CD4-positive, alpha-beta T cell treated with Interleukin-12 subunit alpha and Interleukin-12 subunit beta, for 1 hour (primary cell): ENCODE measurements at regions not wholly inside any gene's neighbourhood (a gene's known extent, or its start where the extent isn't known, plus 50 kb on each side); places are given as distances from the start of the nearest gene placed in this dataset.
"Not testable (repeated sequence)": the region's sequence is repeated elsewhere in the genome, so short reads cannot be mapped to it uniquely, and the experiment has no call there.

ENCODE experiments used
- DNase-seq: peaks from one replicate; pipeline ENCODE4 v3.0.0-alpha.2; 2020

DNA sequence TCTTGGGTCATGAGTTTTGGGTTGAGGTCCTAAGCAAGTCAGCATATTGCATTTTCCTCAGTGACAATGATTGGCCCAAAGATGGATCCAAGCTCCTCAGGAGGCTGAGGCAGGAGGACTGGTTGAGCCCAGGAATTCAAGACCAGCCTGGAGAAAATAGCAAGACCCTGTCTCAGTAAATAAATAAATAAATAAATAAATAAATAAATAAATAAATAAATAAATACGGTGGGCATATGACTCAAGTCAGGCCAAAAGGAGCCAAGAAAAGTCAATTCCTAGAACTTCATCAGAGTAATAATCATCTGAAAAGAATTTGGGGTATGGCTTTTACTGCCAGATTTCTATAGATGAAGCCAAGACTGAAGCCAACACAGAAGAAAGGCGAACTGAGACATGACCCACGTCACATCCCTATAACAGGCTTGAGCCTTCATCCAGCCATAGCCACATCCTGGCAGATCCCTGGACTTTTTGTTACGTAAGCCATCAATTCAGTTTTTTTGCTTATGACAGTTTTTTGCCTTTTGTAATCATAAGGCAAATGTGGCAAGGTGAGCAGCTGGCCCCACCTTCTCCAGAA, 88.5 kb upstream of the NFASC start:
- no peak for DNase-seq

DNA sequence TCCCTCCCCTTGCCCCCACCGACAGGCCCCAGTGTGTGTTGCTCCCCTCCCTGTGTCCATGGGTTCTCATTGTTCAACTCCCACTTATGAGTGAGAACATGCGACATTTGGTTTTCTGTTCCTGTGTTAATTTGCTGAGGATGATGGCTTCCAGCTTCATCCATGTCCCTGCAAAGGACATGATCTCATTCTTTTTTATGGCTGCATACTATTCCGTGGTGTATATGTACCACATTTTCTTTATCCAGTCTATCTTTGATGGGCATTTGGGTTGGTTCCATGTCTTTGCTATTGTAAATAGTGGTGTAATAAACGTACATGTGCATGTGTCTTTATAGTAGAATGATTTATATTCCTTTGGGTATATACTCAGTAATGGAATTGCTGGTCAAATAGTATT, 85.6 kb upstream of the NFASC start:
- DNase-seq, result not testable (repeated sequence)

DNA sequence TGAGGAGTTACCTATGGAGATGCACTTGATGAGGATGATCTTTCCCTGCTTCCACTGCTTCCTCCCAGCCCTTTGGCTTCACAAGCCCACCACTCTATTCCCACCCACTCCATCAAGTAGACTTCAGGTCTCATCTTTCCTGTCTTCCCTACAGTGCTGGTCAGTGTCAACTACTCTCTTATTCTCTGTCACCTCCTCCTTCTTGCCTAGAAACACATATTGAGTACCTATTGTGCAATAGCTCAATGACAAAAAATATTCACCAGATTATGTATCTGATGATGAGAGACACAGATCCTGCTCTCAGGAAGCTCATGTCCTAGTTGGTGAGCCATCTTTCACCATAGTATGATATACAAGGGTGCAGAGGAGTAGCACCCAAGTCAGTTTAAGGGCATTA, 82.2 kb upstream of the NFASC start:
- DNase-seq, result no peak

DNA sequence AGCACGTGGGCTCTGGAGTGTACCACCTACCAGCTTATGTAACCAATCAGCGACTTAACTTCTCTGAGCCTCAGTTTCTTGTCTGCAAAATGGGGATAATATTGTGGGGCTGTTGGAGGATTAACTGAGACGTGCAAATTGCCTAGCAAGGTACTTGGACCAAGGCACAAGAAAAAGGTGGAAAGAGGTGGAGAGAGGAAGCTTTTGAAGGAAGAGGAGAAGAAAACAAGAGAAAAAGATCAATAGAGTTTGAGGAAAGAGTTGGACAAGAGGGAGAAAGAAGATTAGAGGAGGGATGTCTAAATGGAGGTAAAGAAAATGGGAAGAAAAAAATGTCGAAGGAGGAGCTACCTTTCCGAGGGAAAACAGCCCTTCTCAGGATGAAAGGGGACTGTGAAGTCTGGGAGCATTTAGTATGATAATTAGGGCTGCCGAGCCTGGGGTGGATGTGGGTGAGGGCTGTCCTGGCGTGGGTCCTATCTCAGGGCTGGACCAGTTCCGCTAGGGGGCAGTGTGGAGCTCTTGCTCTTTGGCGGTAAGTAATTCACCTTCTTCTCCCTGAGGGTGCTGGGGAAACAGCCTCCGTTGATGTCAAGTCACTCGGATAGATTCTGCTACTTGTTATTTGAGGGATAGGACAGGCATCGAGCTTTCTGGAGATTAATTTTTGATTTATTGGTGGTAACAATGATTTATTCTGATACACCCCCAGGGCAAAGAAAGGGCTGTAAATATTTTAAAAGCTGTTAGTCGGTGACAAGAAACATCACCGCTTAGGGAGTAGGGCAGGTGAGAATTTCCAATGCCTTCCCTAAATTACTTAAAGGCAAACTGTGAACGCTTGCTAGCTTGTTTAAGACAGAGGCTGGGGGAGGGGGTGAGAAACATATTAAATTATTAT, 79.0 kb upstream of the NFASC start:
- peak; percentile 74 for DNase-seq

DNA sequence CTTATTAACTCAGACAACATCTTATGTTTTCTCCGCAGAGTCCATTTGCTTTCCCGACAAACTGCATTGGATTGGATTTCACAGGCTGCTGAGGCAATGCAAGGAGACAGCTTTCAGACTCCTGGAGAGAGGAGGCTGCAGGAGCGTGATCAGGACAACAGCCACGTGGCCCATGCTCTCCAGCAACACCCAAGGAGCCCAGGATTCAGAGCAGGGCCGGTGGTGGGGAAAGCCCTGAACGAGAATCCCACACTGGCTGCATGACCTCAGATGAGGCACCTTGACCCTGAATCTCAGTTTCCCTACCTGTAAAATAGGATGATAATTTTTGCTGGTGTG, 78.3 kb upstream of the NFASC start:
- DNase-seq, result no peak

DNA sequence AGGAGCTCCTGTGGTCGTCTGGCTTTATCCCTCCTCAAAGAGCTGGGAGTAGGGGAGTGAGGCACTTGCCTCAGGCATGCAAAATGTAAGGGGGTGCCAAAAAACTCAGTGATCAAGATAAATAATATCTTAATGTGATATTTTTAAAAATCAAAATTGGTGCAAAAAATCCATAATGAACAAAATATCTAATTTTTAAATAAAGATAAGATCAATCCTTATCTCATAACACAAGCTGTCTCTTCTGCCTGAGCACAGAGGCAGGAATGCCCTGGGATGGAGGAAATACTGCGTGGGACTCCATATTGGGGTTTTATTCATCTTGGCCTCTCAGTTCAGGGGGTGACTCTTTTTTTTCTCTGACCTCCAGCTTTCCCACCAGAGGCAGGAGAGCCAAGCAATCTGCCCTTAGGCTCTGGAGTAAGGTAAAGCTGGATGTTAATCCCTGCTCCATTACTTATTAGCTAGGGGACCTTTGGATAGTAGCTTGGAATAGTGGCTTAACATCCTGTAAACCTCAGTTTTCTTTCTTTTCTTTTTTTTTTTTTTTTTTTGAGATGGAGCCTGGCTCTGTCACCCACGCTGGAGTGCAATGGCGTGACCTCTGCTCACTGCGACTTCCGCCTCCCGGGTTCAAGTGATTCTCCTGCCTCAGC, 77.3 kb upstream of the NFASC start:
- DNase-seq, result no peak

DNA sequence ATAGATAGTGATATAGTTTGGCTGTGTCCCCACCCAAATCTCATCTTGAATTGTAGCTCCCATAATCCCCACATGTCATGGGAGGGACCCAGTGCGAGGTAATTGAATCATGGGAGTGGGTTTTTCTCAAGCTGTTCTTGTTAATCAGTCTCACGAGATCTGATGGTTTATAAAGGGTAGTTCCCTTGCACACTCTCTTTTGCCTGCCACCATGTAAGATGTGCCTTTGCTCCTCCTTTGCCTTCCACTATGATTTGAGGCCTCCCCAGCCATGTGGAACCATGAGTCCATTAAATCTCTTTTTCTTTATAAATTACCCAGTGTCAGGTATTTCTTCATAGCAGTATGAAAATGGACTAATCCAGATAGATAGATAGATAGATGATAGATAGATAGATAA, 73.8 kb upstream of the NFASC start:
- not testable (repeated sequence) for DNase-seq

DNA sequence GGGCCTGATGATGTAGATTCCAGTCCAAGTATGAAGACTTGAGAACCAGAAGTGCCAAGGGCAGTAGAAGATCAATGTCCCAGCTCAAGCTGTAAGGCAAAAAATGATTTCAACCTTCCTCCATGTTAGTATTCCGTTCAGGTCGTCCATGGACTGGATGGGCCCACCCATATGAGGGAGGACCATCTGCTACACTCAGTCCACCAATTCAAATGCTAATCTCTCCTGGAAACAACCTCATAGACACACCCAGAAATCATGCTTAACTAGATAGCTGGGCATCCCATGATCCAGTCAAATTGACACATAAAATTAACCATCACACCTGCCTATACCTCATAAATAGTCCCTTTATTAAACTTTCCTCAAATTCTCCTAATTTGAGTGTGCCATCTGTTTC, 73.3 kb upstream of the NFASC start:
- DNase-seq, result no peak

DNA sequence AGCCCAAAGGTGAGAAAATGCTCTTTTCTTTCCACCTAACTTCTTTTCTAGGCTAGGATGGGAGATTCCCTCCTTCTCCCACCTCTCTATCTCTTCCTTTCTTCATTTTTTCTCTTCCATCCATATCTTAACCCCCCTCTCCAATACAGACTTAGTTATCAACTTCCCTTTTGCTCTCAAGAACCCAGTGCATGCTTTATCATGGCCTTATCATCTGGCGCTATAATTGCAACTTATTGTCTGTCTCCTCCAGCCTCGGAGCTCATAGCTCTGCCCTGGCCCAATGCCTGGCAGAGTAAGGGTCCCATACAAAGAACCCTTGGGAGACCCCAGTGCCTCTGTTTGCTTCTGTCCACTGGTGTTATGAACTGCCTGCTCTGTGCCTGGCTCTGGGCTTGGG, 71.0 kb upstream of the NFASC start:
- DNase-seq, result no peak

DNA sequence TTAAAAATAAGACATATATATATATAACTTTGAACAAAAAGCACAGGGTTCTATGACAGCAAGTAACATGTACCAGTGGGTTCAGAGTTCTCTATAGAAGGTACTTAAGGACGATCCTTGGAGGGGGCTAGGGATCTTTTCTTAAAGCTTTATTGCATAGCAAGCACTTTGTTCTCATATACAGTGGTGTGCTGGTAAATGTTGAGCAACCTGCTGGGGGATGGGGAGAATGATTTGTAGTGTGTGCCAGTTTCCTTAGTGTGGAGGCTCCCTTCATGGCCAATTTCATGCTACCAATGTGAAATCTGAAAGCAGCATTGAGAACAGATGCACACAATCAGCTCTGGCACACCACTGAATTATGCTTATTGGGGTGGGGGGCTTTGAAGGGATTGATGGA, 69.5 kb upstream of the NFASC start:
- no peak for DNase-seq

DNA sequence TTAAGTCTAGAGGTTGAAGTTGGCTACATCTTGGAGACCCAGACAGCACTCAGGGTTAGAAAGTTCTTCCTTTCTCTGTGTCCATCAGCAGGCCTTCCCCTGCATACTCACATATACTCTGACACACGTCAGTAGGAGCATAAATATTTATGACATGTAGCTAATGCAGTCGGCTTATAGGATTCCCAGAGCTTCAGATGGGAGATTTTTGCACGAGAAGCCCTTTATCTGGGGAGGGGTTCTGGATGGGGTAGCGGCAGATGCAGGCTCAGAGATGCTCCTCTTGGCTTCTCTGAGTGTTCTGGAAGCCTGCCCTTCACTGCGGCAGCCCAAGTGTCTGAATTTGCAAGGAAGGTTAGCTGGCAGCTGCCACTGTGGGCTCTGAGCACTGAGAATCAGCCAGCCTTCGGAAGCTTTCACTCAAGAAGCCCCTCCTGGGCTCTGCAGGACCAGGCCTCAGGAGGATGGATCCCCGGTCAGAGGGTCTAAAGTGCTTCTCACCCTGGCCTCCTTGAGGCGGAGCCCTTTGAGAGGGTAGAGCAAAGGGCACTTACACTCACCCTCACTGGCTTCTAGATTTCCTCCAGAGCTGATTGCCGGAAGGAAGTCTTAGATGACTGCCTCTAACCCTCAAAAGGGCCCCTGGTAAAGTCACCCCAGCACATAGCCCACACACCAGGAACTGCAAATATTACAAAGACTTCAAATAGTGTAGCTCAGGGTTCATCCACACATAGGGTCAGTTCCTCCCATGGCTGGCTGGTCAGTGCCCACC, 68.1 kb upstream of the NFASC start:
- DNase-seq, result no peak

DNA sequence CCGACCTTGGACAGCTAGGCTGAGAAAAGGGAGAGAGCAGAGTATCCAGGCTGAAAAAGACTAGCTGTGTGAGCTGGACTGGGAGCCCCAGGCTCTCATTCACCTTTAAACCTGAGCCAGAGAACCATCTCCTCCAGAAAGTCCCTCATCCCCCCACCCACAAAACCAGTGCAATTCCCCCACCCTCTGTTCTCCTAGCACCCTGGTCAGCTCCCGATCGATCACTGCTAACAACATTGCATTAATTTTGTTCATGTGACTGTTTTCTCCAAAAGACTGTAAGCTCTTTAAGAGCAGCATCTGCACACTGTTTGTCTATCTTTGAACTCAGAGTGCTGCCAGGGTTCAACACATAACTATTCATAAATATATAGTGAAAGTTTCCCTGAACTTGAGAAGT, 67.1 kb upstream of the NFASC start:
- no peak for DNase-seq

DNA sequence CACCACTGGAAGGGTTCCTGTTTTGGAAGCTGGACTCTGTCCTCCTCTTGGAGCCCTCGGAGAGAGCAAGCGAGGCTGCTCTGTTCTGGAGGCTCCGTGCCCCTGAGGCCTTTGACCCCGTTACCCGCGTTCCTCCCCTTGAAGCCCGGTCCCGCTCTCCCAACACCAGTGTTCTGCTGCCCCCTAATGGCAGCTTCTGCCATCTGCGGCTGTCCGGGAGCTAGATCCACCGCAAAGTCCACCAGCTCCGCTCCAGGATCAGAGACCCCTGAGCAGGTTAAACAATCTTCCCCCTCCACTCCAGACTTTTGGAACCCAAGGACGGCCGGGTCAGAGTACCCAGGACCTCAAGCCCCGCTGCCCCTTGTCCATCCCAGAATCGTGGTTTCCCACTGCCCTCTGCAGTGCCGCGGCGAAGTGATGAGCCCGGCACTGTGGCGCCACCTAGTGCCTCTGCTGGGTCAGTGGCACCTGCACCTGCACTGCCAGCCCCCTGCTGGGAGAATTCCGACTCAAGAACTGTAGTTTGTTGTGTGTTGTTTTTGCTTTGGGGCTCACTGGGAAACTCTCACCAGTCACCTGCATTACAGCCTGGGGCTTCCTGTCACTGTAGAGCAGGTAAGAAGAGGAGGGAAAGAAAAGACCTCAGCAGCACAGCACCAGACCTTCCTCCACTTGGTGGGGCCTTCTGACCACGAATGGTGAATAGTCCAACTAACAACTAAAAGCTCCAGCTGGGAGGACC, 63.5 kb upstream of the NFASC start:
- peak; percentile 85 for DNase-seq

DNA sequence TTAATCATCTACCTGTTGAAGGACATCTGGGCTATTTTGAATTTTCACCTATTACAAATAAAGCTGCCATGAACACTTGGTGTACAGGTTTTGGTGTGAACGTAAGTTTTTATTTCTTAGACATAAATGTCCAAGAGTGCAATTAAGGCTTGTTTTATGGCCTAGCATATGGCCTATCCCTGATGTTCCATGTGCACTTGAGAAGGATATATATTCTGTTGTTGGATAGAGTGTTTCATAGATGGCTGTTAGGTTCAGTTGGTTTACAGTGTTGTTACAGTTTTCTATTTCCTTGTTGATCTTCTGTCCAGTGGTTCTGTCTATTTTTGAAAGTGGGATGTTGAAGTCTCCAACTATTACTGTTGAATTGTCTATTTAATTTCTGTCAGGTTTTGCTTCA, 61.2 kb upstream of the NFASC start:
- DNase-seq, result no peak

DNA sequence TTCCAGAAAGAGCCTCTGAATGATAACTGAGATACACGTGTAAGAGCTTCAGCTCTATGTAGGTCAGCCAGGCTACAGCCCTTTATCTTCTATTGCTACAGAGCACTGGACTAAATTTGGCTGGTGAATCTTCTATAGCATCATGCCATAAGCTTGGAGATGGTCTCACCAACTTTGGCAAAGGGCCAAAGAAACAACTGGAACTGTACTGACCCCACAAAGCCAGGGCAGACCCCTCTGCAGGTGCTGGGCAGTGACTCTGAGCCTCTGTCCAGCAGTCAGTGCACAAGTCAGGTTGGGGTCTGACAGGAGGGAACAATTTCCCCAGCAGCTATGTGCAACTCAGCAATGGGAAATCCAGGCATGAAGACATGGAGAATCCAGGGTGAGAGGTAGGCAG, 57.8 kb upstream of the NFASC start:
- DNase-seq, result no peak

DNA sequence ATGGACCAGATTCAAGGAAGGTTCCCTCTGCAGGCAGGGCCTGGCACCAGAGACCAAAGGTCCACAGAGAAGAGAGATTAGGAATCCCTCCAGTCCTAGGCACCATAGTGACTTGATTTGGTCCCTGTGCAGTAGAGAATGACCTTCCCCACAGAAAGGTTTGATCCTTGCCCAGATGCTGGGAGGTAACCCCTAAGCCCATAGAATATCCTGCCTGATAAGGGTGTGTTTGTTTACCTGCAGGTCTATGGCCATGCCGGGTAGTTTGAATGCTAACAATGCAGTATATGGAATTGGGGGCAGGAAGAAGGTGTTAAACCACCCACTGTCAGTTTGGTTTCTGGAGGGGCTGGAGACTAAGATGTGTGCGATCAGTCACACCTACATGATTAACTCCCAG, 57.1 kb upstream of the NFASC start:
- DNase-seq, result no peak

DNA sequence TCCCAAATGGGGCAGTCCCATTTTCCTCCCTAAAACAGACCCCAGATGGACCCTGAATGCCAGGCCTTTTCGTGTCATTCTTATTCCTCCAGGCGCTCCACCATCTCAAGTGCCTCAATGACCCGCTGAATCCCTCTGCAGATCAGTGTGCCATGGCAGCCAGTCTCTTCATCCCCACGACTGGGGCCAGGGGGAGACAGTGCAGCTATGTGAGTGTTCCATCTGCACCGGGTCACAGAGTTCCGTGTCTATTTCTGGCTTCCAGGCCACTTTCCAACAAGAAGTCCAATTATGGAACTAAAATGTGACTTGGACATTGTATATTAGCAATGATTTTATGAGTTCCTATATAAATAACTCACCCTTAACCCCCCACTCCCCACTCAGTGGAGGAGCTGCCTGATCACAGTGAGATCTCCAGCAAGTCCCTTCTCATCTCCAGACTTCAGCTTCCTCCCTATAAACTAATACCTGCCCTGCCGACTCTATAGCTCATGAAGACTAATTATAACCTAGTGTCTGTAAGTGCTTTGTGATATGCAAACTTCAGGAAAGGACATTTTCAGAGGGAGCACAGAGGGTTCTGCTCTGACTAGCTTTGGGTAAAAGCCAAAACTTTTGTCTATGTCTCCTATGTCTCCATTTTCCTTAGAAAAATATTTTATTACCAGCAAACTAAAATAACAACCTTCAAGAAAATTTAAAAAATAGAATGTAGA, 56.3 kb upstream of the NFASC start:
- DNase-seq, result no peak

DNA sequence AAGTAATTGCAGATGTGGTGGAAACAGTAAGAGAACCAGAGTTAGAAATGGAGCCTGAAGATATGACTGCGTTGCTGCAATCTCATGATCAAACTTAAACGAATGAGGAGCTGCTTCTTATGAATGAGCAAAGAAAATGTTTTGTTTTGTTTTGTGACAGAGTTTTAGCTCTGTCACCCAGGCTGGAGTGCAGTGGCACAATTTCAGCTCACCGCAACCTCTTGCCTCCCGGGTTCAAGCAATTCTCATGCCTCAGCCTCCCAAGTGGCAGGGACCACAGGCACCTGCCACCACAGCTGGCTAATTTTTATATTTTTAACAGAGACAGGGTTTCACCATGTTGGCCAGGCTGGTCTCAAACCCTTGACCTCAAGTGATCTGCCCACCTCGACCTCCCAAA, 53.3 kb upstream of the NFASC start:
- DNase-seq, result no peak

DNA sequence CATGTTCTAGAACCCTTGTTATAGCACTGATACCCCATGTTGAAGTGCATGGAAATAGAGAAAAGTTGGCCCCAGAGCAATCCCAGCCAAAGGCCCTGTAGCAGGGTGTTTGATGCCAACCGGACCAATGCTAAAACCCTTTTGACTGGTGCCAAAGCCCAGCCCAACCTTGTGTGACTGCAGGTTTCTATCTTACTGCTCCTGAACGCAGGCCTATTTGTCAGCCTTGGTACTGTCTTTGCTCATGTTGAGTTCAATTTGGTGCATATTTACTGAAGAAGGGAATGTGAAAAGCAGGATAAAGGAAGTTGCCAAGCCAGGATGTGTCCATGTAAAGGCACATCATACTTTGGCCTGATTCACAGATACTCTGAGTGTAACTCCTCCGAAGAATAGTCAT, 51.7 kb upstream of the NFASC start:
- no peak for DNase-seq

DNA sequence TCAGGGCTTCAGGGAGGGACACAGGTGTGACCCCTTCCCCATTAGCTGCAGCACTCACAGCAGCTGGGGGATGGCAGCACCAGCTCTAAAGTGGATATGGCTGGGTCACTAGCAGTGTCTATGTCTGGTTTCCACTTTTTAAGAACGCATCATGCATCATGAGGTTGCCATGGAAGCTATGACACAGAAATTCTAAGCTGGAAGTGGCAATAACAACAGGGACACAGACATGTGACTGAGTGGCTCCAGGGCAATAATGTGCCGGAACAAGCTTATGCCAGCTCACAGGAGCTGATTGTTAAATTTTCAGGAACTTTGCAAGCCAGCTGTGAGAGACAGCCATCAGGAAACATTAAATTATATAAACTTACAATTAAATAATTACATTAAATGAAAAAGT, 51.2 kb upstream of the NFASC start:
- no peak for DNase-seq
